SK-N-MC (cell line): ENCODE measurements at regions not wholly inside any gene's neighbourhood (a gene's known extent, or its start where the extent isn't known, plus 50 kb on each side); places are given as distances from the start of the nearest gene placed in this dataset.

ENCODE experiments used
- DNase-seq: peaks from one replicate; pipeline ENCODE4 v3.0.0-alpha.2; 2011; ENCODE audit warnings: low read depth, low spot score
- H3K27ac ChIP-seq: fragments of 200-600 bp; sonication (generic); 2 replicates; pipeline ENCODE4 v1.5.1; 2016; ENCODE audit warnings: mixed run types
- H3K36me3 ChIP-seq: fragments of 200-600 bp; sonication (generic); 2 replicates; pipeline ENCODE4 v1.6.1; 2017; ENCODE audit warnings: antibody characterized with exemption, low read length, mixed read lengths; ENCODE audit not compliant: insufficient read depth
- H3K4me3 ChIP-seq: fragments of 200-600 bp; sonication (generic); 2 replicates; pipeline ENCODE4 v1.5.1; 2016
- H3K9ac ChIP-seq: fragments of 200-600 bp; sonication (generic); 2 replicates; pipeline ENCODE4 v1.8.0; 2017; ENCODE audit warnings: mixed run types, mixed read lengths; ENCODE audit not compliant: insufficient read length
- H3K9me3 ChIP-seq: fragments of 200-600 bp; sonication (generic); 2 replicates; pipeline ENCODE4 v1.6.1; 2017; ENCODE audit warnings: low read depth, mild to moderate bottlenecking, antibody characterized with exemption, low read length, moderate library complexity, mixed read lengths
- EZH2 ChIP-seq: fragments of 200-600 bp; sonication (generic); IDR thresholded peaks from one replicate; pipeline ENCODE4 v1.6.1; 2017; ENCODE audit warnings: antibody characterized with exemption
- FOXP2 ChIP-seq: optimal IDR thresholded peaks from 2 replicates; pipeline ENCODE3; 2011; ENCODE audit warnings: mild to moderate bottlenecking, moderate library complexity; ENCODE audit not compliant: insufficient read depth; ENCODE audit errors: extremely low read length, control extremely low read depth
- POLR2AphosphoS5 ChIP-seq: IDR thresholded peaks from 2 replicates; pipeline ENCODE4 v1.6.1; 2012; ENCODE audit warnings: mild to moderate bottlenecking, low read depth, low read length, borderline replicate concordance

- DNase-seq: no peak
- H3K9ac ChIP-seq: no peak overlapping the region
- H3K9me3 ChIP-seq: no peaks in the 10 kb centered on the region
- no peak overlapping the region for H3K27ac ChIP-seq
- H3K36me3 ChIP-seq: no peaks in the 10 kb centered on the region
- H3K4me3 ChIP-seq: no peak overlapping the region
- TF ChIP-seq EZH2: no peak
- no peak for TF ChIP-seq FOXP2
- no peak for TF ChIP-seq POLR2AphosphoS5
Observed at GRCh38 chr3:154616298-154616697, 186.3 kb upstream of the GPR149 start.

GRCh38 chr3:154615471-154615870 lies 185.5 kb upstream of the GPR149 start:
- Histone ChIP-seq H3K36me3 (no peaks in the 10 kb centered on the region), H3K4me3 (no peak overlapping the region), H3K9me3 (no peaks in the 10 kb centered on the region), H3K27ac (no peak overlapping the region), H3K9ac (no peak overlapping the region)
- DNase-seq: no peak
- no peak for TF ChIP-seq FOXP2
- no peak for TF ChIP-seq POLR2AphosphoS5
- no peak for TF ChIP-seq EZH2

DNA sequence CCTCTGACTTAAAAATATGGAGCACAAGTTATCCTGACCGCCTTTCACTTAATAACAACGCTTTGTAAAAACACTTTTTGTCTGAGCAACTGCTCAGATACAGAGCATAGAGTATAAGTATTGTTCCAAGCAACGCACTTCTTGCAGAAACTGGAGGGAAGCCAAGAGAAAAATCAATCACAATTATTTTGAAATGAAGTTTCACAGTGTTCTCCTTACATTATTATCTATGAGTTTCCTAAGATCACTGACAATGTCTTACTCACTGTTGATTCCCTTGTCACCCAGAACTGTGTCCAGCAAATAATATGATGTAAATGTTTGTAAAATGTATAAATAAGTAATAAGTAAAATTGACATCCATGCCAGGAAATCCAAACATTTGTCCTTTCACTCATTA lies 184.6 kb upstream of the GPR149 start:
- no peak for TF ChIP-seq FOXP2
- TF ChIP-seq EZH2: no peak
- TF ChIP-seq POLR2AphosphoS5: no peak
- H3K9ac ChIP-seq: no peak overlapping the region
- DNase-seq: no peak
- H3K9me3 ChIP-seq: no peaks in the 10 kb centered on the region
- H3K36me3 ChIP-seq: no peaks in the 10 kb centered on the region
- H3K27ac ChIP-seq: no peak overlapping the region
- H3K4me3 ChIP-seq: no peak overlapping the region

GRCh38 chr3:154614078-154614477 lies 184.1 kb upstream of the GPR149 start:
- Histone ChIP-seq H3K4me3 (no peak overlapping the region), H3K27ac (no peak overlapping the region), H3K9me3 (no peaks in the 10 kb centered on the region), H3K36me3 (no peaks in the 10 kb centered on the region), H3K9ac (no peak overlapping the region)
- no peak for DNase-seq
- TF ChIP-seq FOXP2 (no peak), EZH2 (no peak), POLR2AphosphoS5 (no peak)

DNA sequence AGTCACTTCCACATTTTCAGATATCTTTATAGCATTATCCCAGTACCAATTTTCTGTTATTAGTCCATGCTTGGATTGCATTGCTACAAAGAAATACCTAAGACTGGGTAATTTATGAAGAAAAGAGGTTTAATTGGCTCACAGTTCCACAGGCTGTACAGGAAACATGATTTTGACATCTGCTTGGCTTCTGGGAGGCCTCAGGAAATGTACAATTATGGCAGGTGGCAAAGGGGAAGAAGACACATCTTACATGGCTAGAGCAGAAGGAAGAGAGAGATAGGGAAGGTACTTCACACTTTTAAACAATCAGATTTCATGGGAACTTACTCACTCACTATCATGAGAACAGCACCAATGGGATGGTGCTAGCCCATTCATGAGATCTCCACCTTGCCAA lies 172.3 kb upstream of the GPR149 start:
- Histone ChIP-seq H3K9ac (no peak overlapping the region), H3K4me3 (no peak overlapping the region), H3K27ac (no peak overlapping the region), H3K36me3 (no peaks in the 10 kb centered on the region), H3K9me3 (no peaks in the 10 kb centered on the region)
- TF ChIP-seq POLR2AphosphoS5 (no peak), EZH2 (no peak), FOXP2 (no peak)
- DNase-seq: no peak

GRCh38 chr3:154598166-154598565 lies 168.2 kb upstream of the GPR149 start:
- Histone ChIP-seq H3K36me3 (no peaks in the 10 kb centered on the region), H3K27ac (no peak overlapping the region), H3K9me3 (no peaks in the 10 kb centered on the region), H3K4me3 (no peak overlapping the region), H3K9ac (no peak overlapping the region)
- DNase-seq: no peak
- TF ChIP-seq FOXP2: no peak
- no peak for TF ChIP-seq POLR2AphosphoS5
- TF ChIP-seq EZH2: no peak

DNA sequence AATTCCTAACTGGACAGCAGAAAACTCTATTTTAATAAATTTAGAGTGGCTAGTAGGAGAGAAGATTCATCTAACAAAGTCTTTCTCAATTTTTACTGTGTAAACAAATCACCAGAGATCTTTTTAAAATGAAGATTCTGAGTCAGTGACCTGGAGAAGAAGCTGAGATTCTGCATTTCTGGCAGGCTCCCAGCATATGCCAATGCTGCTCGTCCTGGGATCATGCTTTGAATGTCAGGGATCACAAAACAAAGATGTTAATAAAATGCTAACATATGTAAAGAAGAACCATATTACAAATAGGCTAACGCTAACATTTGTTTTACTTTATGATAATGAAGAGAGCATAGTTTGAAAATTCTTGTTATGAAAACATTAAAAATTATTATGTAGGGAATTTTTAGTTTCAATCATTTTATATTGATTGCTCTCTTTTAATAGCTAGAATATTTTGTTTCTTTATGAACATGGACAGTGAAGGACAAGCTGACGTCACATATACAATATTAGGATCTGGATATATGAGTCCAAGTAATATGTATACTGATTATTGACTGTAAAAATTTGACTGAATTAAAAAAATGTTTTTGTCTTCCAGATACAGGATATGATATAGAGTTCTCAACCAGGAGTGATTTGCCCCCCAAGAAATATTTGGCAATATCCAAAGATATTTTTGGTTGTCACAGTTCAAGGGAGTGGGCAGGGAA lies 160.8 kb upstream of the GPR149 start:
- no peak overlapping the region for H3K9ac ChIP-seq
- no peak for DNase-seq
- H3K27ac ChIP-seq: no peak overlapping the region
- H3K36me3 ChIP-seq: no peaks in the 10 kb centered on the region
- no peak overlapping the region for H3K4me3 ChIP-seq
- no peaks in the 10 kb centered on the region for H3K9me3 ChIP-seq
- TF ChIP-seq POLR2AphosphoS5: no peak
- TF ChIP-seq FOXP2: no peak
- TF ChIP-seq EZH2: no peak

- no peak overlapping the region for H3K4me3 ChIP-seq
- no peak for DNase-seq
- H3K9ac ChIP-seq: no peak overlapping the region
- H3K36me3 ChIP-seq: no peaks in the 10 kb centered on the region
- no peaks in the 10 kb centered on the region for H3K9me3 ChIP-seq
- TF ChIP-seq EZH2 (no peak), POLR2AphosphoS5 (no peak), FOXP2 (no peak)
- H3K27ac ChIP-seq: peak overlapping the region; percentile 29; the same call in 1 of the 2 replicates
Observed at GRCh38 chr3:154588831-154589230, 158.8 kb upstream of the GPR149 start.

DNA sequence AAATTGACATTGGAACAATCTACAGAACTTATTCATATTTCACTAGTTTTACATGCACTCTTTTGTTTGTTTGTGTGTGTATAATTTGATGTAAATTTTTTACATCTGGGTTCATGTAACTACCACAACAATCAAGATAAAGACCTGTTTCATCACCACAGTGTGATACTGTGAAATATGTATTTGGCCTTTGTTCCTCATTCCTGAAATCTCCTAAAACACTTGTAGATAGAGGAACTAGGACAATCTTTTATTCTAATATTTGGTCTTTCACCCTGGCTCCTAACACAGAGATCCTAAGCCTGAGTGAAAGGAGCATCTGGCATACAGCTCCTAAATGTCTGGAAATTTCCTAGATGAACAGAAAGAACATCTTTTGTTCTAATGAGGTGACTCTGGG lies 155.0 kb upstream of the GPR149 start:
- Histone ChIP-seq H3K36me3 (no peaks in the 10 kb centered on the region), H3K9ac (no peak overlapping the region), H3K9me3 (no peaks in the 10 kb centered on the region), H3K27ac (no peak overlapping the region), H3K4me3 (no peak overlapping the region)
- no peak for DNase-seq
- TF ChIP-seq FOXP2 (no peak), POLR2AphosphoS5 (no peak), EZH2 (no peak)
